ENCODE measurements at regions not wholly inside any gene's neighbourhood (a gene's known extent, or its start where the extent isn't known, plus 50 kb on each side); places are given as distances from the start of the nearest gene placed in this dataset.

GRCh38 chr2:105580216-105580615 is 164.5 kb upstream of the NCK2 start:
- Histone ChIP-seq H3K4me1 (ENCODE audit: insufficient read depth, low read length, poor library complexity, severe bottlenecking) (peaks cover 8% of the 10 kb centered on the region), H3K27me3 (ENCODE audit: insufficient read depth, low read length, poor library complexity, severe bottlenecking) (no peaks in the 10 kb centered on the region), H2AFZ (ENCODE audit: low read length) (no peak overlapping the region), H3K36me3 (ENCODE audit: insufficient read depth, low read length) (no peaks in the 10 kb centered on the region), H3K4me3 (ENCODE audit: low read length, poor library complexity, severe bottlenecking) (no peak overlapping the region), H3K9ac (ENCODE audit: low read depth, low read length, poor library complexity, severe bottlenecking) (no peak overlapping the region), H3K9me3 (ENCODE audit: insufficient read depth, low read depth, low read length) (no peaks in the 10 kb centered on the region), H3K9me2 (replicated peaks; ENCODE audit: low read depth, low read length) (no peaks in the 10 kb centered on the region), H3K79me2 (ENCODE audit: insufficient read depth, low read length) (no peaks in the 10 kb centered on the region), H3K4me2 (ENCODE audit: low read depth, low read length, poor library complexity, severe bottlenecking) (no peak overlapping the region), H4K20me1 (ENCODE audit: insufficient read depth, low read length, poor library complexity, severe bottlenecking) (no peaks in the 10 kb centered on the region), H3F3A (ENCODE audit: low read depth) (no peaks in the 10 kb centered on the region)
- TF ChIP-seq EZH2phosphoT487 (IDR thresholded peaks at IDR 0.05; ENCODE audit: borderline replicate concordance) (no peak), CTCF (conservative IDR thresholded peaks at IDR 0.05; ENCODE audit: low read length) (no peak)

GRCh38 chr2:105578166-105578565 is 166.5 kb upstream of the NCK2 start:
- Histone ChIP-seq H4K20me1 (ENCODE audit: insufficient read depth, low read length, poor library complexity, severe bottlenecking) (no peaks in the 10 kb centered on the region), H2AFZ (ENCODE audit: low read length) (no peak overlapping the region), H3K9me3 (ENCODE audit: insufficient read depth, low read depth, low read length) (no peaks in the 10 kb centered on the region), H3F3A (ENCODE audit: low read depth) (no peaks in the 10 kb centered on the region), H3K9ac (ENCODE audit: low read depth, low read length, poor library complexity, severe bottlenecking) (no peak overlapping the region), H3K9me2 (replicated peaks; ENCODE audit: low read depth, low read length) (no peaks in the 10 kb centered on the region), H3K79me2 (ENCODE audit: insufficient read depth, low read length) (no peaks in the 10 kb centered on the region), H3K4me1 (ENCODE audit: insufficient read depth, low read length, poor library complexity, severe bottlenecking) (peaks cover under 1% of the 10 kb centered on the region), H3K36me3 (ENCODE audit: insufficient read depth, low read length) (no peaks in the 10 kb centered on the region), H3K4me2 (ENCODE audit: low read depth, low read length, poor library complexity, severe bottlenecking) (no peak overlapping the region), H3K4me3 (ENCODE audit: low read length, poor library complexity, severe bottlenecking) (no peak overlapping the region), H3K27me3 (ENCODE audit: insufficient read depth, low read length, poor library complexity, severe bottlenecking) (no peaks in the 10 kb centered on the region)
- TF ChIP-seq EZH2phosphoT487 (IDR thresholded peaks at IDR 0.05; ENCODE audit: borderline replicate concordance) (no peak), CTCF (conservative IDR thresholded peaks at IDR 0.05; ENCODE audit: low read length) (no peak)

GRCh38 chr2:105577762-105578161 is 166.9 kb upstream of the NCK2 start:
- Histone ChIP-seq H2AFZ (ENCODE audit: low read length) (no peak overlapping the region), H4K20me1 (ENCODE audit: insufficient read depth, low read length, poor library complexity, severe bottlenecking) (no peaks in the 10 kb centered on the region), H3F3A (ENCODE audit: low read depth) (no peaks in the 10 kb centered on the region), H3K27me3 (ENCODE audit: insufficient read depth, low read length, poor library complexity, severe bottlenecking) (no peaks in the 10 kb centered on the region), H3K4me1 (ENCODE audit: insufficient read depth, low read length, poor library complexity, severe bottlenecking) (peaks cover 4% of the 10 kb centered on the region), H3K79me2 (ENCODE audit: insufficient read depth, low read length) (no peaks in the 10 kb centered on the region), H3K9ac (ENCODE audit: low read depth, low read length, poor library complexity, severe bottlenecking) (no peak overlapping the region), H3K4me3 (ENCODE audit: low read length, poor library complexity, severe bottlenecking) (no peak overlapping the region), H3K9me2 (replicated peaks; ENCODE audit: low read depth, low read length) (no peaks in the 10 kb centered on the region), H3K36me3 (ENCODE audit: insufficient read depth, low read length) (no peaks in the 10 kb centered on the region), H3K4me2 (ENCODE audit: low read depth, low read length, poor library complexity, severe bottlenecking) (no peak overlapping the region), H3K9me3 (ENCODE audit: insufficient read depth, low read depth, low read length) (no peaks in the 10 kb centered on the region)
- TF ChIP-seq CTCF (conservative IDR thresholded peaks at IDR 0.05; ENCODE audit: low read length) (no peak), EZH2phosphoT487 (IDR thresholded peaks at IDR 0.05; ENCODE audit: borderline replicate concordance) (no peak)
